ENCODE measurements at regions not wholly inside any gene's neighbourhood (a gene's known extent, or its start where the extent isn't known, plus 50 kb on each side); places are given as distances from the start of the nearest gene placed in this dataset.

- no peak for DNase-seq
These were observed 675.8 kb downstream of the HACE1 start for GRCh38 chr6:104183816-104184435.

- DNase-seq = no peak
These were observed 676.9 kb downstream of the HACE1 start for GRCh38 chr6:104182811-104183210.

GRCh38 chr6:104173668-104174067, 686.1 kb downstream of the HACE1 start:
- no peak for DNase-seq

GRCh38 chr6:104170401-104170800, 689.3 kb downstream of the HACE1 start:
- no peak for DNase-seq

- no peak for DNase-seq
These were observed 693.6 kb downstream of the HACE1 start for GRCh38 chr6:104166055-104166668.

- DNase-seq = no peak
These were observed 697.6 kb downstream of the HACE1 start for GRCh38 chr6:104162036-104162669.

- DNase-seq = no peak
These were observed 700.6 kb downstream of the HACE1 start for GRCh38 chr6:104159045-104159618.

- no peak for DNase-seq
These were observed 716.0 kb downstream of the HACE1 start for GRCh38 chr6:104143757-104144156.

- DNase-seq = no peak
These were observed 724.8 kb downstream of the HACE1 start for GRCh38 chr6:104134876-104135275.

- DNase-seq = no peak
These were observed 729.4 kb downstream of the HACE1 start for GRCh38 chr6:104130343-104130742.

- DNase-seq = no peak
These were observed 733.3 kb downstream of the HACE1 start for GRCh38 chr6:104126315-104127005.

- no peak for DNase-seq
These were observed 736.5 kb downstream of the HACE1 start for GRCh38 chr6:104123227-104123626.

- DNase-seq = no peak
These were observed 741.4 kb downstream of the HACE1 start for GRCh38 chr6:104118274-104118673.

- no peak for DNase-seq
These were observed 749.9 kb downstream of the HACE1 start for GRCh38 chr6:104109806-104110205.

GRCh38 chr6:104108634-104109033, 751.1 kb downstream of the HACE1 start:
- DNase-seq = no peak

GRCh38 chr6:104095661-104096416, 763.9 kb downstream of the HACE1 start:
- DNase-seq = no peak

- DNase-seq = no peak
These were observed 772.0 kb downstream of the HACE1 start for GRCh38 chr6:104087765-104088164.

- no peak for DNase-seq
These were observed 791.4 kb downstream of the HACE1 start for GRCh38 chr6:104068281-104068680.

GRCh38 chr6:104064876-104065275, 794.8 kb downstream of the HACE1 start:
- DNase-seq = no peak

GRCh38 chr6:104050455-104050854, 809.3 kb downstream of the HACE1 start:
- DNase-seq = no peak

- DNase-seq = no peak
These were observed 813.3 kb downstream of the HACE1 start for GRCh38 chr6:104046426-104046825.

- no peak for DNase-seq
These were observed 828.4 kb downstream of the HACE1 start for GRCh38 chr6:104031346-104031745.

GRCh38 chr6:104022126-104022525, 837.6 kb downstream of the HACE1 start:
- DNase-seq = no peak

All from GF-D8 (cell line).